HS-5 (cell line): ENCODE measurements at regions not wholly inside any gene's neighbourhood (a gene's known extent, or its start where the extent isn't known, plus 50 kb on each side); places are given as distances from the start of the nearest gene placed in this dataset.
"Not testable (repeated sequence)": the region's sequence is repeated elsewhere in the genome, so short reads cannot be mapped to it uniquely, and the experiment has no call there.

Source experiments
- DNase-seq: peaks from one replicate; pipeline ENCODE4 v3.0.0-alpha.2; 2012; ENCODE audit warnings: low read depth

DNA sequence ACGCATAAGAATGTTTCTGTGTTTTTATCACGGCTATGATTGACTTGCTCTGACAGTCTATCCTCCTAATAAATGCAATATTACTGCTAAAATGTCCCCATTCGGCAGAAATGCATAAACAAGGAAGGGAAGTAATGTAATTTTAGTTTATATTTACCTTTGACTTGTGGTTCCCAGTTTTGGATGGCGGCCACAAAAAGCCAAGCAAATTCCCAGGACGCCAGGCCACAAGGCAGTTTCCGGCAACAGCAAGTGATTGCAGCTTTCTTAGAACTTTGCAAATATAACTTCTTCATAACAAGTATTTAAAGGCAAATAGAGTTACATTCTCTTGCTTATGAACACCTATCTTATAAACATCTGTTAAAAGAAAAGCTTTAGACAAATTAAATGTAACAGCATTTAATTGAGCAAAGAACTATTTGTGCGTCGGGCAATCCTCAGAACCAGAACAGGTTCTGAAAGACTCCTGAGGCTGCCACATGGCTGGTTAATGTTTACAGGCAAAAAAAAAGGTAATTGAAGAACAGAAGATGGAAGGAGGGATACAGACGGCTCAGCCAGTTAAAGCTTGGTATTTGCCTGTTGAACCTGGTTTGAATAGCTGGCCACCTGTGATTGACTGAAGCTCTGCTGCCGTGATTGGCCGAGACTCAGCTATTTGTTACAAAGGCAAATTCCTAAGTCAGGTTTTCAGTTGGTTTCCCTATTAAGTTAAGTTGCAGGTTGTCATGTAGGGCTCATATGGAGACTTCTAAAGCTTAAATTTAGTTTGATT lies 80.8 kb downstream of the C21orf91 start:
- DNase-seq, result no peak

DNA sequence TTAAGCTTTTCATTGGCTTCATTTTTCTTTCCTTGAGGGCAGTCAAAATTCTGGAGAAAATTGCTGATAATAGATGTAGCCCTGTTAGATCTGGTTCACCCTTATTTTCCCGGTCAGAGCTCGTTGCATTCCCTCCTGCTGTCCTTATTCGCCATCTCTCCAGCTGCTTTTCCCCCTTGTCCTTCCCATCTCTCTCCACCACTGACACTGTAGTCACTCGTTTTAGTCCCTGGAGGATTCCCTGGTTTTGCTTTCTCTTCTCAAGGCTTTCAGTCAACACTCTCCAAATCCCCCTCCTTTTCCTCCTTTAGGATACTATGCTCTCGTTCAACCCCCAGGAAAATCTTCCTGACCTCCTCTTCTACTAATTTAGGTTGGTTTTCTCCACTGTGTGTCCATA lies 83.1 kb downstream of the C21orf91 start:
- DNase-seq, result no peak

- DNase-seq, result no peak
These were observed 85.9 kb downstream of the C21orf91 start for GRCh38 chr21:17733209-17733608.

DNA sequence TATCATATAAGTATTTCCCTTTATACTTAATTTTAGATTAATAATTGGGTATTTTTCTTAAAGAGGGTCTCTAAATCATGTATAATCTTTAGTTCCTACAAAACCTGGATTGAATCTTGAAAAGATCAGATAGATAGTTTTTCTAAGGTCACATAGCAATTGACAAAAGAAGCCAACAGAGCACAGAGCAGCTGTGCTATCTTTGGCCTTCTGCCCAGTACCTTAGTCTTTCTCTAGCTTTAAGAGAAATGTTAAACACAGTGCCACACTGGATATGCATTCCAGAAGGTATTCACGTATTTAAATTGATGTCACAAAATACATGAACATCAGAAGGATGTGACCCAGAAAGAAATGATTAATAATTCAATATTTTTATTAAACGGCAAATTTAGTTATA lies 86.8 kb downstream of the C21orf91 start:
- no peak for DNase-seq

- no peak for DNase-seq
These were observed 87.6 kb downstream of the C21orf91 start for GRCh38 chr21:17731554-17731953.

DNA sequence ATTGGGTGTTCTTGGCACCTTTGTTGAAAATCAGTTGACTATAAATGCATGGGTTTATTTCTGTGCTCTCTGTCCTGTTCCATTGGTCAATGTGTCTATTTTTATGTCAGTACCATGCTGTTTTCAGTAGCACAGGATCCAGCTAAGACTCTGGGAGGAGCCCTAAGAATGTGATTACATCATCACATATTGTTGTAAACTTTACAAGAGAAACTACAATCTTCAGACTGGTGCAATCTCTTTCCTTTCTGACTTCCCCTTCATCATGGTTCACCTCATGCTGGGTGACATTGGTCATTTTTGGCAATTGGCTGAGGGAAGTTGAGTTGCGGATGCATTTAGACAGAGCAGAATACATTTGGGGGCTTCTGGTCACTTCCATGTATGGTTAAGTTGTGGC lies 88.4 kb downstream of the C21orf91 start:
- no peak for DNase-seq

- DNase-seq, result no peak
These were observed 89.7 kb downstream of the C21orf91 start for GRCh38 chr21:17729455-17729854.

DNA sequence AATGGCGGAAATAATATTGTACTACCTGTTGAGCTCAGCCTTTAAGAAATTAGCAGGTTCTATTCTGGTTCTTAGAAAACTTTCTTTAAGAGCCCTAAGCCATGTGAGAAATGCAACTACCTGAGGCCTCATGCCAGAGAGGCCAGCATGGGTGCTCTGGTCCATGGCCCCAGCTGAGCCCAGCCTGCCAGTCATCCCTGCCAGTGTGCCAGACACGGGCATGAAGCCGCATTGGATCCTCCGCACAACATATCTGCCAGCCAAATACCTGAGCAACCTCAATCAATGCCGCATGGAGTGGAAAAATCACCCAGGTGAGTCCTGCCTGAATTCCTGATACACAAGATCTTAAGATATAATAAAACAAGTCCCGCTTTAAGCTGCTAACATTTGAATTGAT lies 91.8 kb downstream of the C21orf91 start:
- no peak for DNase-seq

GRCh38 chr21:17726047-17726829 lies 92.9 kb downstream of the C21orf91 start:
- DNase-seq, result no peak

- DNase-seq, result no peak
These were observed 93.8 kb downstream of the C21orf91 start for GRCh38 chr21:17725339-17725738.

GRCh38 chr21:17712887-17713286 lies 100.2 kb upstream of the BTG3 start:
- no peak for DNase-seq

DNA sequence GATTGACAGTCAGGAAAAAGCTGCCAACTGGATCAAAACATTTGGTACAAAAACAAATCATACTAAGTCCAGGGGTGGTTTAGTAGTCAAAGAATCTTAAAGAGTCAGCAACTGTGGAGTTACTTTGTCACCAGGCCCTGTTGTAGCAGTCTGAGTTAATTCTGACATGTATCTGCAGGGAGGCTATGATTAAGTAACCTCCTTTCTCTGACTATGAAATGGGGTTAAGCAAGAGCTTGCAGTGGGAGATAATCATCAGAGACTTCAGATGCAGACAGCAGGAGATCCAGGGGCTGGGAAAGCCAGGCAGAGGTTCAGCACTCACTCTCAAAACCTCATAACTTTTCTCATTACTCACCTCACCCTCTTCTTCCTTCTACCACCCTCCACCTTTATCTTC lies 99.2 kb upstream of the BTG3 start:
- DNase-seq, result no peak

DNA sequence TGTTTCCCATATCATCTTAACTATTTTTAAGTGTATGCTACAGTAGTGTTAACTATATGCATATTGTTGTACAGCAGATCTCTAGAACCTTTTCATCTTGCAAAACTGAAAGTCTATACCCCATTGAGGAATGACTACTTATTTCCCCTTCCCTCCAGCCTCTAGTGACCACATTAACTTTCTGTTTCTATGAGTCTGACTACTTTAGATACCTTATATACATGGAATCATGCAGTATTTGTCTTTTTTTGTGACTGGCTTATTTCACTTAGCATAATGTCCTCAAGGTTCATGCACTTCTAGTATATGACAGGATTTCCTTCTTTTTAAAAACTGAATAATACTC lies 96.5 kb upstream of the BTG3 start:
- DNase-seq, result no peak

DNA sequence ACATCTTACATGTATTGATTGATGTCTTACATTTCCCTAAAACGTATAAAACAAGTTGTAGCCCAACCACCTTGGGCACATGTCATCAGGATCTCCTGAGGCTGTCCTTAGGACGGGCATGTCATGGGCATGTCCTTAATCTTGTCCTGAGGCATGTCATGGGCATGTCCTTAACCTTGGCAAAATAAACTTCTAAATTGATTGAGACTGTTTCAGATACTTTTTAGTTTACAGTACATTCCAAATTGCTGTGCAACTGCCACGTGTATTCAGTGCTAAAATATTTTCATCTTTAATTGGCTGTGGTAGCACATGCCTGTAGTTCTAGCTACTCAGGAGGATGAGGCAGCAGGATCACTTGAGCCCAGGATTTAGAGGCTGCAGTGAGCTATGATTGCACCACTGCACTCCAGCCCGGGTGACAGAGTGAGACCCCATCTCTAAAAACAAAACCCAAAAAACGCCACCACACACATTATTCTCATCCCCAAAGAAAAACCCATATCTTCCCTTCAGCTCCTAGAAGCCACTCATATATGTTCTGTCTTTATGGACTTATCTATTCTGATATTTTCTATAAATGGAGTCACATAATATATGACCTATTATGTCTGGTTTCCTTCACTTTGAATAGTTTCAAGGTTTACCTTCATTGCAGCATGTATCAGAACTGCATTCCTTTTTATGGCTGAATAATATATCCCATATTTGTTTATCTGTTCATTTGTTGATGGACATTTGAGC lies 96.0 kb upstream of the BTG3 start:
- DNase-seq, result no peak

DNA sequence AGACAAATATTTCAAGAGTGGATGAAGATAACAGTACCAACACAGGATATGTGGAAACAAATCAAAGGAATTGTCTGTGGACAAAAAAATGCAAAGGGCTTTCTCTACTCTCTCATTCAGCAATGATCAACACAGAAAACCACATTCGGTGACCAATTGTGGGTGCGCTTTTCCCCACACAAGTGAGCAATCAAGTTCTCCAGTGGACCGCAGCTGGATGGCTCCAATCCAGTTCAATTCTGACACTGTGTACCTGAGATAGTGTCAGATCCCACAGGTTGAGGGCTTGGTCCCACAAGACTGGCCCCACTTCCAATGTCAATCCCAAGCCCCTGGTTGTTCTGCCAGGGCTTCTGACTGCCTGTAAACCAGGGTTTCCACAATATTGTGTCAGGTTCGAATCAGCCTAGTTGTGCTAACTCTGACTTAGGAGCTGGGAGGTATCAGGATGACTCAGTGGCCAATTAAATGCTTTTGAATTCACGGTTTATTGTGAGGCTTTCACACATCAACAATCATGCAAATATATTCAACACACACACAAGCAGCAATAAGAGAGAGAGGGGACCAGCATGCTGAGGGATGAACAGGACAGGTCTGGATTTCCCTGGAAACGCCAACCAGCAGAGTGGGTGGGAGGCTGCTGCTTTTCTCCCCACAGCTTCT lies 87.0 kb upstream of the BTG3 start:
- no peak for DNase-seq

DNA sequence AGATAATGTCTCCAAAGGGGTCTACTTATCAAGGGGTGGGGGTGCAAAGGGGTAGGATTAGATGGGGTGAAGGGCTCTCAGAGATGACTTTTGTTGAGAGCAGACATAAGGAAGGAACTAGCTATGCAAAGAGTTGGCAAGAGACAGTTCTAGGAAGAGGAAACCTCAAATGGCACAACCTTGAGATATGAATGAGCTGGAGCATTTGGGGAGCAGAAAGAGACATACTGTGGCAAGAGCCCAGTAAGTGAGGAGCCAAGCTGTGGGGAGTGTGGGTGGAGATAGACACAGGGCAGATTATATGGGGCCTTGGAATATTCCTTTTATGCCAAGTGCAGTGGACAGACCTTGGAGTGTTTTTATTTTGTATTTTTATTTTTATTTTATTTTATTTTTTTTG lies 84.8 kb upstream of the BTG3 start:
- no peak for DNase-seq

GRCh38 chr21:17694416-17694815 lies 81.7 kb upstream of the BTG3 start:
- DNase-seq, result not testable (repeated sequence)

GRCh38 chr21:17693801-17694200 lies 81.1 kb upstream of the BTG3 start:
- DNase-seq, result no peak

- no peak for DNase-seq
These were observed 77.4 kb upstream of the BTG3 start for GRCh38 chr21:17690078-17690494.

GRCh38 chr21:17688912-17689874 lies 76.5 kb upstream of the BTG3 start:
- no peak for DNase-seq

DNA sequence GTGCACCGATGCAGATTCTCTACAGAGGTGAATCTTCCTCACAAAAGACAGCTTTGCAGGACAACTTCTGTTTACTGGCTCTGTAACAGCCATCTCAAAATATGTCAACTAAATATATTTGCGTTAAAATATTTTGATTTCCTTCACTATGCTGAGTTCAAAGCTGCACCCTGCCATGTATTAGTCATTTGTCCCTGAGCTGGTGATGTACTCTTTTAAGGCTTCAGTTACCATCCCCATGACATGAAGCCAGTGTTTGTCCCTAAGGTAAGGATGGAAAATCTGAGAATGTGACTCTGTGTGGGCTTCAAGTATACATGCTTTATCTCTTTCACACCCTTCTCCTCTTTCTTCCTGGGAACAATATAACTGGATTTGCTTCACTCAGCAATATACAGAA lies 70.2 kb upstream of the BTG3 start:
- no peak for DNase-seq
